ENCODE measurements at regions not wholly inside any gene's neighbourhood (a gene's known extent, or its start where the extent isn't known, plus 50 kb on each side); places are given as distances from the start of the nearest gene placed in this dataset.

DNA sequence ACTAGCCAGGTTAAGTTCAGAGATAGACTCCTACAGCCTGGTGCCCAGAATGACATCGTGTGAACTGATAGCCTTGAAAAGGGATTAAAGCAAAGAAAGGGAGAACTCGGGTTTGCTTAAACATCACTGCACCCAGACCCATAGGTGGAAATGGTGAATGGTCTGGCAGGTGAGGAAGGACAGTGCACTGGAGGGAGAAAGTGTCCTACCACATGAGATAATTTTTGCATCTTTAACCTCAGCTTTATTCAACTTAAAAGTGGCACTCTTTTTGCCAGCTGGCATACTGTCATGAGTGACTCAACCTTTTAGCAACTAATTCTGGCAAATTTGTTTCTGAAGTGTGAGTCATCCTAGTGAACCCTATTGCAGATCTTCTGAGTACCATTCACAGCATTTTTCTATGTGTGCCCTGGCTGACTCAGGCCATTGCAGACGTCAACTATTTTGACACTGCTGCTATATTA, 53.0 kb upstream of the DAPP1 start:
- H3K27me3 ChIP-seq = no peaks in the 10 kb centered on the region
- peak overlapping the region in 4 of 11 experiments; percentile 20 to 58 (median 40); a peak in 7 of 22 replicates for H3K4me2 ChIP-seq

DNA sequence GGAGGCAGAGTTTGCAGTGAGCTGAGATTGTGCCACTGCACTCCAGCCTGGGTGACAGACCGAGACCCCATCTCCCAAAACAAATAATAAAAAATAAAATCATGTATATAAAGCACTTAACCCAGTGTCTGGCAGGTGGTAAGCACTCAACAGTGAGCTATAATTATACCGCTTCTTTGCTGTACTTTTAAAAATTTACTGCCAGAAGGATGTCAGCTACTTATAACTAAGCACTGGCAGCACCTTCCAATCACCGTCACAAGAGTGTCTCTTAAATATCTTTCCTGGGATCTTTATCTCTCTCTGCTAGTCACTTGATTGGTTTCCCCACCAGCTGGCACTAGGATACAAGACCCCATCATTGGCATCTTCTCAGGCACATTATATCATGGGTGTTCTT, 53.9 kb upstream of the DAPP1 start:
- no peaks in the 10 kb centered on the region for H3K36me3 ChIP-seq
- no peaks in the 10 kb centered on the region for H4K20me1 ChIP-seq
- H3K4me3 ChIP-seq = no peak overlapping the region
- H3K27me3 ChIP-seq = no peaks in the 10 kb centered on the region
- H3K9ac ChIP-seq = no peak overlapping the region
- H3K27ac ChIP-seq = no peak overlapping the region
- H3K4me1 ChIP-seq = peaks cover 0 to 36% (median 0%) of the 10 kb centered on the region in 10 experiments; a peak in 8 of 20 replicates
- peak overlapping the region in 3 of 11 experiments; percentile 28 to 58 (median 51); a peak in 4 of 22 replicates for H3K4me2 ChIP-seq
- peaks cover 0 to 8% (median 5%) of the 10 kb centered on the region in 11 experiments; a peak in 10 of 22 replicates for H3K9me3 ChIP-seq (replicated peaks in 1 of 11)
- TF ChIP-seq Cebpa-rat (IDR thresholded peaks at IDR 0.05) = no peak

More for the DNA sequence above, 53.0 kb upstream of the DAPP1 start:
- H3K4me1 ChIP-seq = peaks cover 0 to 36% (median 0%) of the 10 kb centered on the region in 10 experiments; a peak in 8 of 20 replicates
- H3K4me3 ChIP-seq = no peak overlapping the region
- H3K27ac ChIP-seq = 0 out of 22 replicates have a peak overlapping the region, but pooled peaks of 1 of the 11 experiments have one; percentile 8
- no peaks in the 10 kb centered on the region for H4K20me1 ChIP-seq
- H3K36me3 ChIP-seq = no peaks in the 10 kb centered on the region
- H3K9ac ChIP-seq = no peak overlapping the region
- peaks cover 0 to 8% (median 5%) of the 10 kb centered on the region in 11 experiments; a peak in 10 of 22 replicates for H3K9me3 ChIP-seq (replicated peaks in 1 of 11)
- TF ChIP-seq Cebpa-rat (IDR thresholded peaks at IDR 0.05) = no peak

DNA sequence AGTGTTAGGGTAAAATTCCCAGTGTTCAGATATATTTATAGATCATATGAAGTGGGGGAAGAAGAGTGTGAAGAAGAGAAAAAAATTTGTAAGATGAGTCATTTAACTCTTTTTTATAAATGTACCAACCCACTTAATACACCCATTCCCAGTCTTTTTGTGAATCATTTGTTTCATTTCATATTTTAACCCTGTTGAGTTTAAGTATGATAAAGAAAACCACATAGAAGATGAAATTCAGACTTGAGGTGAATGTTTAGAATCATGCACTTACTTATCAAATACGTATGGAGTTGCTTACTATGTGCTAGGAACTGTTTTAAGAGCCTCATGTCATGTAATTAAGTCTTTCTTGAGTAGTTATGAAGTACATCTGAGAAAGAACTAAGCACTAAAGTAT, 56.6 kb upstream of the DAPP1 start:
- Histone ChIP-seq H3K36me3 (no peaks in the 10 kb centered on the region), H3K9me3 (replicated peaks in 1 of 11) (peaks cover 0 to 5% (median 3%) of the 10 kb centered on the region in 11 experiments; a peak in 10 of 22 replicates)

DNA sequence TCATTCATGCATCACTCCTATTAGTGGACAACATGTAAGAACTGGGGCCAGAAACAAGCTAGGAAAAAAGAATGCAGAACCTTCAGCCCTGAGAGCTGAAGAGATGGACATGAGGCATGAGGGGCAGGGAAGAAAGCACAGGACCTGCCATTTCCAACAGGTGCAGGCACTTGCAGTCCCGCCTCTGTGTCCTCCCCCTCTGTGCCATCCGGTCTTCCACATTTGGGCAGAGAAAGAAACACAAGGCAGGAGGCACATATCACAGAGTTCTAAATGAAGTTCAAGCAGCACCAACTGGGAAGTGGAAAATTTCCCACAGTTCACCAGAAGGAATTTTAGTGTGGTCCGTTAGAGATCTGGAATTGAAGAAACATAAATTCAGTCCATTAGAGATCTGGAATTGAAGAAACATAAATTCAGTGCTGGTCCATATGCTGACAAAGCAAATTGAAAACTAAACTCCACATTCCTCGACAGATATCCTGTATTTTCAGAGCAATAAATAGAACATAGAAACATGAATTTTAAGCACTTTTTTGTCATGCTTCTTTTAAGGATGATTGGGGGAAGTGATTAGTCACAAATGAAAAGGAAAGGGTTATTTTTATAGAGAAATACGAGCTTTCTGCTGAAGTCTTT, 57.2 kb upstream of the DAPP1 start:
- no peak overlapping the region for H3K27ac ChIP-seq
- peaks cover 0 to 42% (median 0%) of the 10 kb centered on the region in 10 experiments; a peak in 9 of 20 replicates for H3K4me1 ChIP-seq
- TF ChIP-seq Cebpa-rat (IDR thresholded peaks at IDR 0.05) = no peak
- H3K36me3 ChIP-seq = no peaks in the 10 kb centered on the region
- peak overlapping the region in 3 of 11 experiments; percentile 38 to 64 (median 55); a peak in 6 of 22 replicates for H3K4me2 ChIP-seq
- no peaks in the 10 kb centered on the region; a peak in 1 of 22 replicates for H3K9me3 ChIP-seq (replicated peaks in 1 of 11)
- H3K4me3 ChIP-seq = no peak overlapping the region
- no peaks in the 10 kb centered on the region; a peak in 1 of 22 replicates for H4K20me1 ChIP-seq
- no peak overlapping the region for H3K9ac ChIP-seq
- no peaks in the 10 kb centered on the region for H3K27me3 ChIP-seq

More for the DNA sequence above, 56.6 kb upstream of the DAPP1 start:
- Histone ChIP-seq H3K4me2 (peak overlapping the region in 3 of 11 experiments; percentile 38 to 64 (median 55); a peak in 5 of 22 replicates), H3K4me1 (peaks cover 0 to 43% (median 0%) of the 10 kb centered on the region in 10 experiments; a peak in 8 of 20 replicates), H3K27me3 (no peaks in the 10 kb centered on the region), H4K20me1 (no peaks in the 10 kb centered on the region; a peak in 1 of 22 replicates), H3K27ac (no peak overlapping the region), H3K9ac (no peak overlapping the region), H3K4me3 (no peak overlapping the region)
- no peak for TF ChIP-seq Cebpa-rat (IDR thresholded peaks at IDR 0.05)

DNA sequence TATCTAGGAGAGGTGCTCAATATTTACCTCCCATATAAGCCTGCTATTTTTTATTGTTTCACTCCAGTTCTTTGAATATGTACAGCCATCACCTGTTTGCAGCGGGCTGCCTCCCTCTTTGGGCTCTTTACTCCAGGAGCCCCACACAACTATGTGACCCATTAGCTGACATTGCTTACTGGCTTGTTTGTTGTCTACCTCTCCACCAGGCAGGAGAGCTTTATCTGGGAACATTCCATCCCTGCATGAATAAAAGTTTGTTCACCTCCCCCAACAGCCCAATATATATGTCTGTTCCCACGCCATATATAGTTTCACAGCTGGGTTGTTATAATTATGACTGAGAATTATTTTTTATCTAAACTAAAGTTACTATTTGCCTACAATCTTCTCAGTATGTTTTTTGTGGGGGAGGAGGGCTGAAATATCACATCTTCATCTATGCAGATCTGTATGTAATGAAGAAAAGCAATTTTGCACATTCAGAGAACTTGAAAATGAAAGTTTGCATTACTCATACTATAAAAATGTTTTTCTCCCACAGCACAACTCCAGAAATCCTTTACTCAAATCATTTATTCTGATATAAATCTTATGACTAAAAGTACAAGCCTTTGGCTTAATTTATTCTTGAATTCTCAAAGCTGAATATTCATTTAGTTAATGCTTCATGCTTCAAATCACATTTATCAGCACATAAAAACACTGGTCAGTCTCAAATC, 61.2 kb upstream of the DAPP1 start:
- H3K4me3 ChIP-seq = no peak overlapping the region
- no peaks in the 10 kb centered on the region for H3K27me3 ChIP-seq
- no peak for TF ChIP-seq Cebpa-rat (IDR thresholded peaks at IDR 0.05)
- no peak overlapping the region; a peak in 1 of 22 replicates for H3K4me2 ChIP-seq
- H4K20me1 ChIP-seq = no peaks in the 10 kb centered on the region; a peak in 1 of 22 replicates
- no peak overlapping the region for H3K9ac ChIP-seq
- no peaks in the 10 kb centered on the region for H3K36me3 ChIP-seq
- H3K27ac ChIP-seq = no peak overlapping the region
- H3K4me1 ChIP-seq = peaks cover 0 to 25% (median 0%) of the 10 kb centered on the region in 10 experiments; a peak in 7 of 20 replicates
- H3K9me3 ChIP-seq (replicated peaks in 1 of 11) = no peaks in the 10 kb centered on the region

DNA sequence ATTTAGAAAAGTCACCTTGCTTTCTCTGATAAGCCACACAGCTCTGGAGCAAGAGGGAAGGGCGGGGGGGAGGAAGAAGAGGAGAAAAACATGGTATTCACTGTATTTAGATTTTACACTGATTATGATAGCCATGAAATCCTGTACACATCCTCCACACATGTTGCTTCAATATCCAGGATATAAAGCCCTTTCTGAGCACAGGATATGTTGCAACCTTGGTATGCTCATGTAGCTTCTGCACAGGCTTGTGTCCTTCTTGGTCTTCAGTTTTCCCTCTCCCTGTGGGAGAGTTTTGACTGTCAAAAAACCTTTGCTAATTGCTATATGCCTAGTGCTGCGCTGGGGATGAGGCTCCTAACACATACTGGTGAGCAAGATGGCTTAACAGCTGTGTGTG, 61.9 kb upstream of the DAPP1 start:
- no peak for TF ChIP-seq Cebpa-rat (IDR thresholded peaks at IDR 0.05)
- H3K4me2 ChIP-seq = peak overlapping the region in 1 of 11 experiments; percentile 49; a peak in 2 of 22 replicates
- H3K27ac ChIP-seq = no peak overlapping the region
- H3K9ac ChIP-seq = no peak overlapping the region
- H3K9me3 ChIP-seq (replicated peaks in 1 of 11) = no peaks in the 10 kb centered on the region
- peaks cover 0 to 18% (median 2%) of the 10 kb centered on the region in 10 experiments; a peak in 10 of 20 replicates for H3K4me1 ChIP-seq
- H3K36me3 ChIP-seq = no peaks in the 10 kb centered on the region
- no peaks in the 10 kb centered on the region for H3K27me3 ChIP-seq
- H3K4me3 ChIP-seq = no peak overlapping the region
- H4K20me1 ChIP-seq = no peaks in the 10 kb centered on the region; a peak in 1 of 22 replicates

DNA sequence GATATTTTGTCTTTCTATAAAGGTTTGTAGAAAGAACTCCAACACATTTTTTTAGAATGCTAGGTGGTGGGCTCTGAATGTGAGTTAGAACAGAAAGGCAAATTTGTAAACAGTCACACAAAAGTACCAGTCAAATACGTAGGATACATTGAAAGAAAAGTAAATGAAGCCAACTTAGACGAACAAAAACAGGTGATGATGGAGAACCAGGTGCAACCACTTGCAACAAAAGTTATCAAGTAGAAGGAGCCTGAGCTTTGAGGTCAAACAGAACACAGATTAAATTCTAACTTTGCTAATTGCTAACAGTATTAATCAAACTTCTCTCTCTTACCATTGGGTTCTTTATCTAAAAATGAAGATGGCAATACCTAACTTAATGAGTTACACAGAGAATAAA, 62.7 kb upstream of the DAPP1 start:
- peaks cover 0 to 11% (median 2%) of the 10 kb centered on the region in 10 experiments; a peak in 5 of 20 replicates for H3K4me1 ChIP-seq

DNA sequence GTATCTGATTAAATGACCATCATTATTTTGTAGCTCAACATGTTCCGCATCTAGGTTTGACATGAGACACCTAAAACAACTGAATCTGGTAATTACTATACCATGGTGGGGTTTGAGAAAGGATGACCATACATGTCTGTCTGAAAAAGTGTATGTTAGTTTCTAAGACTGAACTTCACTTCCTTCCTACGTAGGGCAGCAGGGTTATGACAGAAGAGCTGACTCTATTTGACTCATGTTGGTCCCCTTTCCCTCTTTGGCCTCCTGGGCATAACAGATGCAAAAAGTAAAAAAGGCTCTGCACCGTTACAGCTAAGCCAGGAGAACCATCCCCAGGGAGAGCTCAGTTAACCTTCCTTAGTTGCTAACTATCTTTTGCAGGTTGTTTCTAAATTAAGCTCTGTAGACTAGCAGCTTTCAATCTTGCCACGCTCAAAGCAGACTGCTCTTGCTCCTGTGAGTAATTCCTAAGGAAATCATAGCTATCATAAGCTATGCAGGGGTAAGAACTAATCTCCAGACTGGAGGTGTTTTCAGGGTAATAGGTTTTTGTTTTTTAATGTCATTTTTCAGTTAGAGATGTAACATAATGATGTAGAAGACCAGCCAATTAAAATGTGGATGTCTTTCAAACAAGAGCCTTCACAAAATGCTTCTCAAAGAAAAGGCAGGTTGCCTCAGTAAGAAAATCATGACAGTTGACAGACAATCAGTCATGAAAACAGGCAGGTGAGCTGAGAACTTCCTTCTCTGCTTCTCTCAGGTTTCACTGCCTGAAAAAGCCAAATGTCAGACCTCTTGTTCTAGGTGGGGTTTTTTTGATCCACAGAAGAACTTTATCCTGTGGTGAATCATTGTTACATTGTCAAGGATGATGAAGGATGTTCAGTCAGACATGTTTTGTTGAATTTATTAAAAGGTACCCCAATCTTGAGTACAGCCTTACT, 66.9 kb upstream of the DAPP1 start:
- TF ChIP-seq Cebpa-rat (IDR thresholded peaks at IDR 0.05) = no peak
- Histone ChIP-seq H3K4me1 (peaks cover 0 to 6% (median 0%) of the 10 kb centered on the region in 10 experiments; a peak in 4 of 20 replicates), H3K27ac (no peak overlapping the region), H4K20me1 (no peaks in the 10 kb centered on the region), H3K9ac (no peak overlapping the region), H3K27me3 (no peaks in the 10 kb centered on the region), H3K4me2 (0 out of 22 replicates have a peak overlapping the region, but pooled peaks of 3 of the 11 experiments have one; percentile 12 to 18 (median 14)), H3K9me3 (replicated peaks in 1 of 11) (no peaks in the 10 kb centered on the region), H3K4me3 (no peak overlapping the region), H3K36me3 (no peaks in the 10 kb centered on the region)

More for the DNA sequence above, 62.7 kb upstream of the DAPP1 start:
- Histone ChIP-seq H3K9ac (no peak overlapping the region), H4K20me1 (no peaks in the 10 kb centered on the region; a peak in 1 of 22 replicates), H3K27me3 (no peaks in the 10 kb centered on the region), H3K27ac (no peak overlapping the region), H3K9me3 (replicated peaks in 1 of 11) (no peaks in the 10 kb centered on the region), H3K4me2 (no peak overlapping the region), H3K36me3 (no peaks in the 10 kb centered on the region), H3K4me3 (no peak overlapping the region)
- TF ChIP-seq Cebpa-rat (IDR thresholded peaks at IDR 0.05) = no peak
